ENCODE measurements at regions not wholly inside any gene's neighbourhood (a gene's known extent, or its start where the extent isn't known, plus 50 kb on each side); places are given as distances from the start of the nearest gene placed in this dataset.
A peak's percentile ranks its signal among the peaks of the same experiment; 100 is the strongest.

GRCh38 chr4:45453258-45453853 lies 670.5 kb downstream of the GABRG1 start:
- Histone ChIP-seq H3K9me3 (replicated peaks in 1 of 3) (no peaks in the 10 kb centered on the region), H3K27me3 (no peaks in the 10 kb centered on the region), H3K36me3 (replicated peaks in 1 of 2) (no peaks in the 10 kb centered on the region), H3K4me3 (no peak overlapping the region), H3K27ac (no peak overlapping the region), H3K4me1 (replicated peaks in 1 of 2) (no peaks in the 10 kb centered on the region)
- DNase-seq: peak in 1 of 7 donors; percentile 15
- intact Hi-C loops (cut with DNase I): no loop called here
- no peak for TF ChIP-seq POLR2A (IDR thresholded peaks at IDR 0.05)
- TF ChIP-seq CTCF (IDR thresholded peaks at IDR 0.05): peak; percentile 29 to 59 (median 48)
- 26 to 33% (median 31%) methylated on average over 5 of the region's 5 CpGs for WGBS, 4 donors

- peaks cover 0 to 6% of the 10 kb centered on the region in 2 donors for H3K4me1 ChIP-seq (replicated peaks in 1 of 2)
- intact Hi-C loops (cut with DNase I): no loop called here
- DNase-seq: no peak
- H3K27me3 ChIP-seq: no peaks in the 10 kb centered on the region
- TF ChIP-seq POLR2A (IDR thresholded peaks at IDR 0.05) (no peak), CTCF (IDR thresholded peaks at IDR 0.05) (peak in 3 of 6 experiments; percentile 28 to 40 (median 34))
- H3K36me3 ChIP-seq (replicated peaks in 1 of 2): no peaks in the 10 kb centered on the region
- H3K9me3 ChIP-seq (replicated peaks in 1 of 3): no peaks in the 10 kb centered on the region
- H3K27ac ChIP-seq: no peak overlapping the region
- WGBS, 4 donors: 46 to 67% (median 60%) methylated on average over 1 of the region's 1 CpG
- H3K4me3 ChIP-seq: no peak overlapping the region
Observed at GRCh38 chr4:45442466-45442865, 681.4 kb downstream of the GABRG1 start.

- 39 to 55% (median 50%) methylated on average over 2 of the region's 2 CpGs for WGBS, 4 donors
- intact Hi-C loops (cut with DNase I): no loop called here
Observed at GRCh38 chr4:45438047-45438446, 685.8 kb downstream of the GABRG1 start.

DNA sequence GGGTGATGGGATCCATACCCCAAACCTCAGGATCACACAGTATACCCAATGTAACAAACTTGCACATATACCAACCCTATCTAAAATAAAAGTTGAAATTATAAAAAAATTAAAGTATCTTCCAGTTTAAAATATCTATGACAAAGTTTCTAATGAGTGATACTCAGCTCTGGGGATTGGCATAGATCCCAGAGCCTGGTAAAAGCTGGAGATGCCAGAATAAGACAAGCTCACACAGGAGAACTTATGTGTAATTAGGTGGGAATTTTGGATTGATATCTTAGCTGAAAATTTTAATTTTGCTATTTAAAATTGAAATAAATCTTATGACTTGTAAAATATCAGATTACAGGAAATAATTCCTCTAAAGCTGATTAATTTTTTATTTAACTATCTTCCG lies 686.5 kb downstream of the GABRG1 start:
- H3K9me3 ChIP-seq (replicated peaks in 1 of 3): no peaks in the 10 kb centered on the region
- intact Hi-C loops (cut with DNase I): no loop called here
- no peak overlapping the region for H3K27ac ChIP-seq
- H3K4me3 ChIP-seq: no peak overlapping the region
- H3K36me3 ChIP-seq (replicated peaks in 1 of 2): no peaks in the 10 kb centered on the region
- peaks cover 0 to 6% of the 10 kb centered on the region in 2 donors for H3K4me1 ChIP-seq (replicated peaks in 1 of 2)
- TF ChIP-seq POLR2A (IDR thresholded peaks at IDR 0.05) (no peak), CTCF (IDR thresholded peaks at IDR 0.05) (no peak)
- no peaks in the 10 kb centered on the region for H3K27me3 ChIP-seq
- WGBS, 4 donors: 85 to 89% (median 87%) methylated on average over 1 of the region's 1 CpG
- no peak for DNase-seq

More at GRCh38 chr4:45438047-45438446, 685.8 kb downstream of the GABRG1 start:
- DNase-seq: no peak
- Histone ChIP-seq H3K27me3 (no peaks in the 10 kb centered on the region), H3K27ac (no peak overlapping the region), H3K9me3 (replicated peaks in 1 of 3) (no peaks in the 10 kb centered on the region), H3K4me1 (replicated peaks in 1 of 2) (peaks cover 0 to 6% of the 10 kb centered on the region in 2 donors), H3K4me3 (no peak overlapping the region), H3K36me3 (replicated peaks in 1 of 2) (no peaks in the 10 kb centered on the region)
- TF ChIP-seq CTCF (IDR thresholded peaks at IDR 0.05): no peak
- no peak for TF ChIP-seq POLR2A (IDR thresholded peaks at IDR 0.05)
